Transverse colon (tissue), 3 donors: ENCODE measurements at regions not wholly inside any gene's neighbourhood (a gene's known extent, or its start where the extent isn't known, plus 50 kb on each side); places are given as distances from the start of the nearest gene placed in this dataset.

Experiments used
- CTCF ChIP-seq, 5 experiments: fragments of 200-600 bp in 3 of 5; fragments of 450-650 bp in 2 of 5; sonication (generic) in 3 of 5; IDR thresholded peaks; 1 replicate in 2 of 5; 2 replicates in 3 of 5; pipeline ENCODE4 v1.5.1; 2016 to 2017; ENCODE audit warnings: antibody characterized with exemption in 5 of 5, inconsistent platforms in 3 of 5, mild to moderate bottlenecking in 2 of 5, moderate library complexity in 1 of 5
- EP300 ChIP-seq: sonication (generic); formaldehyde crosslinking; IDR thresholded peaks from one replicate; pipeline ENCODE4 v1.6.1; 2017; ENCODE audit warnings: antibody characterized with exemption, low read depth
- POLR2A ChIP-seq: fragments of 450-650 bp; IDR thresholded peaks from one replicate; pipeline ENCODE4 v1.6.1; 2016; ENCODE audit warnings: antibody characterized with exemption, mild to moderate bottlenecking, moderate library complexity

- no peak for TF ChIP-seq CTCF (IDR thresholded peaks at IDR 0.05)
- no peak for TF ChIP-seq POLR2A
- TF ChIP-seq EP300, result no peak
These were observed 375.7 kb upstream of the VWC2 start for GRCh38 chr7:49397750-49398149.
